ENCODE measurements at regions not wholly inside any gene's neighbourhood (a gene's known extent, or its start where the extent isn't known, plus 50 kb on each side); places are given as distances from the start of the nearest gene placed in this dataset.

DNA sequence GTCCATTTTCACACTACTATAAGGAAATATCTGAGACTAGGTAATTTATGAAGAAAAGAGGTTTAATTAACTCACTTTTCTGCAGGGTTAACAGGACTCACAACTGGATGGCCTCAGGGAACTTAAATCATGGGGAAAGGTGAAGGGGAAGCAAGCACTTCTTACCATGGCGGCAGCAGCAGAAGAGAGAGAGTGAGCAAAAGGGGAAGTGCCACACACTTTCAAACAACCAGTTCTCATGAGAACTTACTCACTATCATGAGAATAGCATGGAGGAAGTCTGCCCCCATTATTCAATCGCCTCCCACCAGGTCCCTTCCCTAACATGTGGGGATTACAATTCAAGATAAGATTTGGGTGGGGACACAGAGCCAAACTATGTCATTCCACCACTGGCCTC is 55.1 kb upstream of the NETO1 start:
- TF ChIP-seq POLR2AphosphoS5 (IDR thresholded peaks at IDR 0.05) (no peak), POLR2A (IDR thresholded peaks at IDR 0.05) (no peak), EP300 (IDR thresholded peaks at IDR 0.05) (no peak)
- TF ChIP-seq, protein P1, sequence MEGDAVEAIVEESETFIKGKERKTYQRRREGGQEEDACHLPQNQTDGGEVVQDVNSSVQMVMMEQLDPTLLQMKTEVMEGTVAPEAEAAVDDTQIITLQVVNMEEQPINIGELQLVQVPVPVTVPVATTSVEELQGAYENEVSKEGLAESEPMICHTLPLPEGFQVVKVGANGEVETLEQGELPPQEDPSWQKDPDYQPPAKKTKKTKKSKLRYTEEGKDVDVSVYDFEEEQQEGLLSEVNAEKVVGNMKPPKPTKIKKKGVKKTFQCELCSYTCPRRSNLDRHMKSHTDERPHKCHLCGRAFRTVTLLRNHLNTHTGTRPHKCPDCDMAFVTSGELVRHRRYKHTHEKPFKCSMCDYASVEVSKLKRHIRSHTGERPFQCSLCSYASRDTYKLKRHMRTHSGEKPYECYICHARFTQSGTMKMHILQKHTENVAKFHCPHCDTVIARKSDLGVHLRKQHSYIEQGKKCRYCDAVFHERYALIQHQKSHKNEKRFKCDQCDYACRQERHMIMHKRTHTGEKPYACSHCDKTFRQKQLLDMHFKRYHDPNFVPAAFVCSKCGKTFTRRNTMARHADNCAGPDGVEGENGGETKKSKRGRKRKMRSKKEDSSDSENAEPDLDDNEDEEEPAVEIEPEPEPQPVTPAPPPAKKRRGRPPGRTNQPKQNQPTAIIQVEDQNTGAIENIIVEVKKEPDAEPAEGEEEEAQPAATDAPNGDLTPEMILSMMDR (IDR thresholded peaks at IDR 0.05), result no peak

Data from gastroesophageal sphincter (tissue), 3 donors.